IMR-90 (cell line): ENCODE measurements at regions not wholly inside any gene's neighbourhood (a gene's known extent, or its start where the extent isn't known, plus 50 kb on each side); places are given as distances from the start of the nearest gene placed in this dataset.

Experiments used
- ATAC-seq: fragments of 200-7000 bp; cut with Tn5 transposase; 2 replicates; pipeline ENCODE4 v1.9.1; 2020; ENCODE audit warnings: low read depth, mild to moderate bottlenecking, moderate library complexity
- BruUV-seq: library from RNA; stranded (reverse); fragments of 400-500 nt; replicated peaks from 2 replicates; lab custom pipeline; 2021; lab: Mats Ljungman, UMichigan
- CTCF ChIA-PET: fragments of 300-600 bp; formaldehyde crosslinking; extraction: SDS; loops from one replicate; lab custom pipeline; 2021; ENCODE audit warnings: antibody characterized with exemption; lab: Yijun Ruan, JAX
- POLR2A ChIA-PET: fragments of 300-600 bp; sonication (Branson Sonifier 250); formaldehyde crosslinking; loops from one replicate; lab custom pipeline; 2022; ENCODE audit warnings: antibody characterized with exemption; ENCODE audit not compliant: unreplicated experiment; lab: Charles Lee
- DNase-seq: peaks from one replicate; pipeline ENCODE4 v3.0.0; 2013
- H2AFZ ChIP-seq: replicated peaks from 2 replicates; pipeline ENCODE3; 2013; ENCODE audit warnings: low read length, mild to moderate bottlenecking; ENCODE audit not compliant: poor library complexity
- H2AK5ac ChIP-seq: 2 replicates; pipeline ENCODE4 v1.6.1; 2013; ENCODE audit warnings: low read depth, low read length, inconsistent platforms
- H2AK9ac ChIP-seq: replicated peaks from 2 replicates; pipeline ENCODE3; 2013; ENCODE audit warnings: mild to moderate bottlenecking, low read depth, low read length, moderate library complexity; ENCODE audit not compliant: poor library complexity
- H2BK120ac ChIP-seq: 2 replicates; pipeline ENCODE4 v1.6.1; 2013; ENCODE audit warnings: low read depth, low read length, inconsistent platforms
- H2BK15ac ChIP-seq: 3 replicates; pipeline ENCODE4 v1.6.1; 2013; ENCODE audit warnings: low read depth, low read length, inconsistent platforms
- H2BK20ac ChIP-seq: 2 replicates; pipeline ENCODE4 v1.6.1; 2013; ENCODE audit warnings: low read depth, mild to moderate bottlenecking, inconsistent platforms, low read length, moderate library complexity
- H2BK5ac ChIP-seq: 2 replicates; pipeline ENCODE4 v1.6.1; 2013; ENCODE audit warnings: mild to moderate bottlenecking, low read depth, low read length, inconsistent platforms; ENCODE audit not compliant: poor library complexity, severe bottlenecking
- H3K14ac ChIP-seq: replicated peaks from 2 replicates; pipeline ENCODE4 v1.6.1; 2013; ENCODE audit warnings: low read depth, low read length, inconsistent platforms
- H3K18ac ChIP-seq: 2 replicates; pipeline ENCODE4 v1.6.1; 2013; ENCODE audit warnings: low read depth, low read length, control low read depth
- H3K23ac ChIP-seq: 2 replicates; pipeline ENCODE4 v1.6.1; 2013; ENCODE audit warnings: low read depth, low read length, inconsistent platforms
- H3K27ac ChIP-seq: 2 replicates; pipeline ENCODE4 v1.5.1; 2013; ENCODE audit warnings: mild to moderate bottlenecking, control low read depth, low read length; ENCODE audit not compliant: insufficient read depth
- H3K27me3 ChIP-seq: 2 replicates; pipeline ENCODE4 v1.6.1; 2013; ENCODE audit warnings: low read length; ENCODE audit not compliant: control insufficient read depth, insufficient read depth
- H3K36me3 ChIP-seq: 2 replicates; pipeline ENCODE4 v1.6.1; 2013; ENCODE audit warnings: low read length, mixed read lengths; ENCODE audit not compliant: control insufficient read depth, insufficient read depth
- H3K4ac ChIP-seq: 2 replicates; pipeline ENCODE4 v1.6.1; 2013; ENCODE audit warnings: low read depth, low read length, inconsistent platforms
- H3K4me1 ChIP-seq: 2 replicates; pipeline ENCODE4 v1.6.1; 2013; ENCODE audit warnings: low read length, mixed read lengths; ENCODE audit not compliant: control insufficient read depth, insufficient read depth
- H3K4me2 ChIP-seq: 2 replicates; pipeline ENCODE4 v1.6.1; 2013; ENCODE audit warnings: low read depth, mild to moderate bottlenecking, control low read depth, low read length, moderate library complexity
- H3K4me3 ChIP-seq: 2 replicates; pipeline ENCODE4 v1.5.1; 2013; ENCODE audit warnings: low read depth, mild to moderate bottlenecking, control low read depth, low read length, moderate library complexity; ENCODE audit not compliant: insufficient read depth
- H3K56ac ChIP-seq: 2 replicates; pipeline ENCODE4 v1.6.1; 2013; ENCODE audit warnings: low read length, inconsistent platforms; ENCODE audit not compliant: insufficient read depth; ENCODE audit errors: extremely low read depth
- H3K79me1 ChIP-seq, 2 experiments: 2 replicates each; pipeline ENCODE4 v1.6.1; 2013; ENCODE audit warnings: low read length in 2 of 2, inconsistent platforms in 1 of 2, low read depth in 1 of 2
- H3K9ac ChIP-seq: 2 replicates; pipeline ENCODE4 v1.6.1; 2013; ENCODE audit warnings: low read depth, low read length, control low read depth
- H3K9me1 ChIP-seq: 2 replicates; pipeline ENCODE4 v1.6.1; 2013; ENCODE audit warnings: low read length, inconsistent platforms; ENCODE audit not compliant: insufficient read depth
- H3K9me3 ChIP-seq: 2 replicates; pipeline ENCODE4 v1.6.1; 2013; ENCODE audit warnings: low read length; ENCODE audit not compliant: control insufficient read depth, insufficient read depth
- H4K20me1 ChIP-seq: 2 replicates; pipeline ENCODE4 v1.6.1; 2013; ENCODE audit warnings: low read length, inconsistent platforms; ENCODE audit not compliant: insufficient read depth
- H4K5ac ChIP-seq: 2 replicates; pipeline ENCODE4 v1.6.1; 2013; ENCODE audit warnings: mild to moderate bottlenecking, low read depth, low read length, control low read depth
- H4K8ac ChIP-seq, 2 experiments: 2 replicates each; pipeline ENCODE4 v1.6.1; 2013; ENCODE audit warnings: low read depth in 2 of 2, low read length in 2 of 2, control low read depth in 1 of 2, inconsistent platforms in 1 of 2
- H4K91ac ChIP-seq: 2 replicates; pipeline ENCODE4 v1.6.1; 2013; ENCODE audit warnings: low read depth, low read length, inconsistent platforms; ENCODE audit not compliant: insufficient read depth
- NFE2L2 ChIP-seq: fragments of 150-350 bp; IDR thresholded peaks from 2 replicates; pipeline ENCODE4 v1.6.1; 2016; ENCODE audit warnings: low read depth, mild to moderate bottlenecking, low read length
- WGBS, 2 experiments: methylation state at CpG; one replicate each; pipeline versions ENCODE4 v1.1.5 to v1.1.7; 2013; ENCODE audit warnings: missing lambda C conversion rate in 2 of 2; ENCODE audit not compliant: insufficient read length in 1 of 2; ENCODE audit errors: extremely low coverage in 2 of 2; 5-methylcytosine and 5-hydroxymethylcytosine counted together
- dilution Hi-C: fragments of 300-500 bp; cut with HindIII; formaldehyde crosslinking; loops from one replicate; pipeline ENCODE4 v1.14.3; 2018; ENCODE audit warnings: low sequenced_read_pairs; ENCODE audit not compliant: unreplicated experiment
- in situ Hi-C: fragments of 300-500 bp; cut with MboI; formaldehyde crosslinking; loops from 3 replicates; pipeline ENCODE4 v1.14.3; 2019; ENCODE audit warnings: low sequenced_read_pairs, inconsistent platforms, mixed read lengths
- intact Hi-C: fragments of 100-400 bp; cut with micrococcal nuclease; formaldehyde crosslinking; loops from 2 replicates; pipeline ENCODE4 v1.10.0; 2022

GRCh38 chr15:91589360-91589759 lies 264.1 kb upstream of the SLCO3A1 start:
- Histone ChIP-seq H3K4ac (no peak overlapping the region), H4K5ac (no peak overlapping the region), H3K27me3 (no peaks in the 10 kb centered on the region; the same call in 1 of the 2 replicates), H4K8ac (no peak overlapping the region), H2BK120ac (no peak overlapping the region), H3K9me3 (no peaks in the 10 kb centered on the region), H2BK20ac (no peak overlapping the region), H3K4me3 (no peak overlapping the region), H3K23ac (no peak overlapping the region), H2AFZ (no peak overlapping the region), H3K9me1 (no peaks in the 10 kb centered on the region), H2AK5ac (no peak overlapping the region), H3K18ac (no peak overlapping the region), H3K14ac (no peak overlapping the region), H3K9ac (no peak overlapping the region), H3K4me1 (no peaks in the 10 kb centered on the region), H3K79me1 (no peaks in the 10 kb centered on the region), H2AK9ac (no peak overlapping the region), H2BK5ac (no peak overlapping the region), H4K20me1 (no peaks in the 10 kb centered on the region), H3K27ac (no peak overlapping the region), H3K36me3 (no peaks in the 10 kb centered on the region), H3K4me2 (no peak overlapping the region), H4K91ac (no peak overlapping the region), H3K56ac (no peak overlapping the region), H2BK15ac (no peak overlapping the region)
- no peak for TF ChIP-seq NFE2L2
- ChIA-PET POLR2A (no interaction called here), CTCF (no interaction called here)
- no CpG with 5 or more reads among the region's 3 CpGs for WGBS, 2 experiments
- dilution Hi-C loops (no loop called here), in situ Hi-C loops (no loop called here), intact Hi-C loops (no loop called here)
- BruUV-seq, result no TSS peak
- no peak for ATAC-seq
- DNase-seq, result no peak
